OCI-LY3 (cell line): ENCODE measurements at regions not wholly inside any gene's neighbourhood (a gene's known extent, or its start where the extent isn't known, plus 50 kb on each side); places are given as distances from the start of the nearest gene placed in this dataset.

Experiments used
- H2AFZ ChIP-seq: fragments of 200-600, 300-600 bp; shearing (Covaris generic); 2 replicates; pipeline ENCODE4 v1.6.0; 2014; ENCODE audit warnings: antibody characterized with exemption, low read depth, low read length
- H3K27ac ChIP-seq: fragments of 200-600, 300-600 bp; sonication (generic); 2 replicates; pipeline ENCODE4 v1.5.1; 2014; ENCODE audit warnings: mild to moderate bottlenecking, low read length, moderate library complexity, mixed read lengths
- H3K27me3 ChIP-seq: fragments of 200-600, 300-600 bp; sonication (generic); 2 replicates; pipeline ENCODE4 v1.6.1; 2014; ENCODE audit warnings: low read depth, low read length, mixed read lengths
- H3K36me3 ChIP-seq: fragments of 200-600, 300-600 bp; sonication (generic); replicated peaks from 2 replicates; pipeline ENCODE3; 2014; ENCODE audit warnings: low read depth, low read length, mixed read lengths
- H3K4me1 ChIP-seq: fragments of 300-600, 200-600 bp; sonication (generic); 2 replicates; pipeline ENCODE4 v1.6.1; 2014; ENCODE audit warnings: low read length, mixed read lengths
- H3K4me2 ChIP-seq: fragments of 200-600, 300-600 bp; sonication (generic); 2 replicates; pipeline ENCODE4 v1.6.1; 2014; ENCODE audit warnings: low read length, mixed read lengths
- H3K4me3 ChIP-seq: fragments of 300-600, 200-600 bp; sonication (generic); 2 replicates; pipeline ENCODE4 v1.5.1; 2014; ENCODE audit warnings: antibody characterized with exemption, mild to moderate bottlenecking, low read length, moderate library complexity
- H3K79me2 ChIP-seq: fragments of 300-600, 200-600 bp; shearing (Covaris generic); 2 replicates; pipeline ENCODE4 v1.6.1; 2014; ENCODE audit warnings: mild to moderate bottlenecking, low read length, mixed read lengths
- H3K9ac ChIP-seq: fragments of 300-600, 200-600 bp; shearing (Covaris generic); 2 replicates; pipeline ENCODE4 v1.6.0; 2014; ENCODE audit warnings: mild to moderate bottlenecking, low read length, moderate library complexity
- H3K9me3 ChIP-seq: fragments of 200-600, 300-600 bp; shearing (Covaris generic); 2 replicates; pipeline ENCODE4 v1.6.1; 2014; ENCODE audit warnings: low read length, mixed read lengths; ENCODE audit not compliant: insufficient read depth
- H4K20me1 ChIP-seq: fragments of 200-600, 300-600 bp; sonication (generic); 2 replicates; pipeline ENCODE4 v1.6.1; 2016; ENCODE audit warnings: low read length, mixed read lengths; ENCODE audit not compliant: insufficient read depth
- CTCF ChIP-seq: fragments of 200-600, 300-600 bp; sonication (generic); IDR thresholded peaks from 2 replicates; pipeline ENCODE4 v1.5.1; 2014; ENCODE audit warnings: antibody characterized with exemption, low read length, low read depth
- EZH2phosphoT487 ChIP-seq: fragments of 200-600 bp; shearing (Covaris generic); IDR thresholded peaks from 2 replicates; pipeline ENCODE4 v1.6.1; 2018; ENCODE audit warnings: antibody characterized with exemption, mixed run types, low read depth

DNA sequence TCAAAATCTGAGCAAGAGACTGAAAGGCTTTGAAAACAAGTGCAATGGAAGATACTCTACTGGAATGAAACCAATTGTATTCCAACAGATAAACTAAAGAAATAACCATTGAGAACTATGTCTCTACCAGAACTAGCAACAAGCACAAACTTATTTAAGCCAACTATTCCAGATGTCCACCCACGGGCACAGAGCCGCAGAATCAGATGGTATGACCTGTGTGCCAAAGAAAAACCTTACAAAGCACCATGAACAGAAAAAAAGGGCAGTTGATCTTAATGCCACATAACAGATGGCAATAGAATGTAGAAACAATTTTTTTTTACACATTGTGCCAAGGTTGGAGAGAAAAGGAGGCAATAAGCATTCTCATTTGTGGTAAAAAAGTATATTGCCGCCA is 269.3 kb upstream of the ADGRL3 start:
- no peak for TF ChIP-seq CTCF
- Histone ChIP-seq H3K4me3 (no peak overlapping the region), H3K4me1 (no peaks in the 10 kb centered on the region), H3K36me3 (no peaks in the 10 kb centered on the region), H3K9ac (no peak overlapping the region), H3K4me2 (no peak overlapping the region), H2AFZ (no peak overlapping the region), H4K20me1 (no peaks in the 10 kb centered on the region), H3K27ac (no peak overlapping the region), H3K27me3 (no peaks in the 10 kb centered on the region), H3K79me2 (no peaks in the 10 kb centered on the region), H3K9me3 (no peaks in the 10 kb centered on the region)

DNA sequence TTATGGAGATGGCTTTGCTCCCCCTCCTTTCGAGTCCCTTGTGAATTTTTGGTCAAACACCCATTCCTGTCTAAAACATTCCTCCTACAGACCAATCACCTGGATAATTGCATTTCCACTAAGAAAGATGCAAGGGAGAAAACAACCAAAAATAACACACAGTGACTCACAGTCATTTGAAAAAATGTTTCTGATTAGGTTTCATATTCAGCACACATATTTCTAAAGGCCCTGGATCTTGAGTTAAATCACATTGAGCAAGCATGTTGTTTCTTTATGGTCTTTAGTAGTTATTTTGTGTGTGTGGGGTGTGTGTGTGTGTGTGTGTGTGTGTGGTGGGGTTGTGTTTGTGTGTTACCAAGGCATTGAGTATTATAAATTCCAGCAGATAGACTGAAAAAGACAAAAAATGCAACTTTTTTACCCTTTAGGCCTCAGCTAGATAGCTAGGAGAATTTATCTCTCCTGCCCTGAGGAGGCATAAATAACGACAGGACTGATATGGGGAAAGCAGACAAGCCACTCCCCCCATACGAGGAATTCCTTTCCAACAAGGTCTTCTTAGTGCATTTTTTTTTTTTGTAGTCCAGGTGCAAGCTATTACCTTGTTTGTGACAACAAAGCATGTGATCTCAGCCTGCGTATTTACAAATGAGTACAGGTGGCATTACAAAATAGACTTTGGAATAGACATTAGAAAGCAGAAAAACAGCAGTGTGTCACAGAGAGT is 265.4 kb upstream of the ADGRL3 start:
- H3K9ac ChIP-seq = no peak overlapping the region
- H2AFZ ChIP-seq = no peak overlapping the region
- H3K27ac ChIP-seq = no peak overlapping the region
- no peak overlapping the region for H3K4me2 ChIP-seq
- no peaks in the 10 kb centered on the region for H3K9me3 ChIP-seq
- H3K4me1 ChIP-seq = peaks cover 3% of the 10 kb centered on the region; the same call in 1 of the 2 replicates
- H3K79me2 ChIP-seq = no peaks in the 10 kb centered on the region
- no peaks in the 10 kb centered on the region for H4K20me1 ChIP-seq
- H3K36me3 ChIP-seq = no peaks in the 10 kb centered on the region
- H3K27me3 ChIP-seq = no peaks in the 10 kb centered on the region
- no peak for TF ChIP-seq EZH2phosphoT487
- no peak overlapping the region for H3K4me3 ChIP-seq

DNA sequence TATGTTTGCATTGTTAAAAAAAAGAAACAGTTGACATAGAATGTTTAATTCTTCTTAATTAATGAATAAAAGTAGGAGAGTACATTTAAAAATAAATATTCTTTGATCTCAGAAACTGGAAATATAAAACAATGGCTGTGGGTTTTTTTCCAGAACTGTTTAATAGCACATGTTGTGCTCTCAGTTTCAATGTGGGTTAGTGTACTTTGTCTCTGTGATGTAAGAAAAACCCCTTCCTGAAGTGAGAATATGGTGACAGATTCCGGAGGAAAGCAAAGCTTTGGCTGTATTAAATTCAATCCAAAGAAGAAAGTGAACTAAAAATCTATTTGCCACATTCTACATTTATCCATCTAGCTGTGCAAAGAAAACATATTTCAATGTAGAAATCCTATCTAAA is 261.9 kb upstream of the ADGRL3 start:
- Histone ChIP-seq H3K4me3 (no peak overlapping the region), H3K79me2 (no peaks in the 10 kb centered on the region)

DNA sequence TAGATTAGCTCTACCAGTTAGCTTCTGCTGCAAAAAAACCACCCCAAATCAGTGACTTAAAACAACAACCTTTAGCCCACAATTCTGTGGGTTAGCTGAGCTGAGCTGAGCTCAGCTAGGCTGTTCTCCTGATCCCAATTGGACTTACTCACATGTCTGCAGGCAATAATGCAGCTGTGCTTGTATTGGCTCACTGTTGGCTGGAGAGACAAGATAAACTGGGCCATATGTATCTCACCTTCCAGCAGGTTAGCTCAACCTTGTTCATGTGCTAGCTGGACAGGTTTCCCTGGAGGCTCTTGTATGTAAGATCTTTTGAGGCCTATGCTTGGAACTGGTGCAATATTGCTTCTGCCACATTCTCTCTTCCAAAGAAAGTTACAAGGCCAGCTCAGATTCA is 261.5 kb upstream of the ADGRL3 start:
- TF ChIP-seq EZH2phosphoT487 (no peak), CTCF (no peak)
- Histone ChIP-seq H3K4me1 (peaks cover 3% of the 10 kb centered on the region; the same call in 1 of the 2 replicates), H3K4me2 (no peak overlapping the region), H3K4me3 (no peak overlapping the region), H4K20me1 (no peaks in the 10 kb centered on the region), H3K79me2 (no peaks in the 10 kb centered on the region), H2AFZ (no peak overlapping the region), H3K9ac (no peak overlapping the region), H3K36me3 (no peaks in the 10 kb centered on the region), H3K9me3 (no peaks in the 10 kb centered on the region), H3K27me3 (no peaks in the 10 kb centered on the region), H3K27ac (no peak overlapping the region)

More for the DNA sequence above, 261.9 kb upstream of the ADGRL3 start:
- no peak overlapping the region for H3K27ac ChIP-seq
- no peaks in the 10 kb centered on the region for H3K9me3 ChIP-seq
- no peaks in the 10 kb centered on the region for H4K20me1 ChIP-seq
- H3K4me2 ChIP-seq = no peak overlapping the region
- no peak overlapping the region for H3K9ac ChIP-seq
- TF ChIP-seq CTCF (no peak), EZH2phosphoT487 (no peak)
- no peak overlapping the region for H2AFZ ChIP-seq
- peaks cover 3% of the 10 kb centered on the region; the same call in 1 of the 2 replicates for H3K4me1 ChIP-seq
- H3K36me3 ChIP-seq = no peaks in the 10 kb centered on the region
- no peaks in the 10 kb centered on the region for H3K27me3 ChIP-seq
